HL-60 (cell line): ENCODE measurements at regions not wholly inside any gene's neighbourhood (a gene's known extent, or its start where the extent isn't known, plus 50 kb on each side); places are given as distances from the start of the nearest gene placed in this dataset.

ENCODE experiments used
- GABPA ChIP-seq: IDR thresholded peaks from 2 replicates; pipeline ENCODE4 v1.6.1; 2012; ENCODE audit warnings: low read depth
- POLR2AphosphoS5 ChIP-seq: IDR thresholded peaks from 2 replicates; pipeline ENCODE4 v1.6.1; 2012; ENCODE audit warnings: low read depth
- TF ChIP-seq, protein P1 (sequence below): IDR thresholded peaks from one replicate; pipeline ENCODE4 v1.5.1; 2011; ENCODE audit warnings: low read length, control low read depth, inconsistent platforms; ENCODE audit not compliant: insufficient read depth
- TF ChIP-seq, protein P2 (sequence below): IDR thresholded peaks from 2 replicates; pipeline ENCODE4 v1.6.1; 2012; ENCODE audit warnings: low read depth; ENCODE audit not compliant: insufficient replicate concordance

DNA sequence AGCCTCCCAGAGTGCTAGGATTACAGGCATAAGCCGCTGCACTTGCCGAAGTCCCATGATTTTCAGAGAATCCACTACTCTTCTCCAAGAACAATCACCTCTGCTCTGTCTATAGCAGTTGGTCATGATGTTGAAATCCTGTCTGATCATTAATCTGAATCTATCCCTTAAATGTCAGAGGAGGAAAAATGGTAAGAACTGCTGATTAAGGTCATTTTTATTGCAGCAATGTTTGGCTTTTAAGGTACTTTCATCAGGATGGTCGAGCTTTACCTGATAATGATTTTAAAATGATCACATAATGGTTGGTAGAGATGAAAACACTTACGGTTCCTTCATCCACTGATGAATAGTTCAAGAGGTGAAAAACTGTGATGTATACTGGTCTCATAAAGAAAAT, 968.6 kb downstream of the TLE4 start:
- TF ChIP-seq, protein P1, sequence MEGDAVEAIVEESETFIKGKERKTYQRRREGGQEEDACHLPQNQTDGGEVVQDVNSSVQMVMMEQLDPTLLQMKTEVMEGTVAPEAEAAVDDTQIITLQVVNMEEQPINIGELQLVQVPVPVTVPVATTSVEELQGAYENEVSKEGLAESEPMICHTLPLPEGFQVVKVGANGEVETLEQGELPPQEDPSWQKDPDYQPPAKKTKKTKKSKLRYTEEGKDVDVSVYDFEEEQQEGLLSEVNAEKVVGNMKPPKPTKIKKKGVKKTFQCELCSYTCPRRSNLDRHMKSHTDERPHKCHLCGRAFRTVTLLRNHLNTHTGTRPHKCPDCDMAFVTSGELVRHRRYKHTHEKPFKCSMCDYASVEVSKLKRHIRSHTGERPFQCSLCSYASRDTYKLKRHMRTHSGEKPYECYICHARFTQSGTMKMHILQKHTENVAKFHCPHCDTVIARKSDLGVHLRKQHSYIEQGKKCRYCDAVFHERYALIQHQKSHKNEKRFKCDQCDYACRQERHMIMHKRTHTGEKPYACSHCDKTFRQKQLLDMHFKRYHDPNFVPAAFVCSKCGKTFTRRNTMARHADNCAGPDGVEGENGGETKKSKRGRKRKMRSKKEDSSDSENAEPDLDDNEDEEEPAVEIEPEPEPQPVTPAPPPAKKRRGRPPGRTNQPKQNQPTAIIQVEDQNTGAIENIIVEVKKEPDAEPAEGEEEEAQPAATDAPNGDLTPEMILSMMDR: no peak
- TF ChIP-seq POLR2AphosphoS5: no peak
- no peak for TF ChIP-seq GABPA
- TF ChIP-seq, protein P2, sequence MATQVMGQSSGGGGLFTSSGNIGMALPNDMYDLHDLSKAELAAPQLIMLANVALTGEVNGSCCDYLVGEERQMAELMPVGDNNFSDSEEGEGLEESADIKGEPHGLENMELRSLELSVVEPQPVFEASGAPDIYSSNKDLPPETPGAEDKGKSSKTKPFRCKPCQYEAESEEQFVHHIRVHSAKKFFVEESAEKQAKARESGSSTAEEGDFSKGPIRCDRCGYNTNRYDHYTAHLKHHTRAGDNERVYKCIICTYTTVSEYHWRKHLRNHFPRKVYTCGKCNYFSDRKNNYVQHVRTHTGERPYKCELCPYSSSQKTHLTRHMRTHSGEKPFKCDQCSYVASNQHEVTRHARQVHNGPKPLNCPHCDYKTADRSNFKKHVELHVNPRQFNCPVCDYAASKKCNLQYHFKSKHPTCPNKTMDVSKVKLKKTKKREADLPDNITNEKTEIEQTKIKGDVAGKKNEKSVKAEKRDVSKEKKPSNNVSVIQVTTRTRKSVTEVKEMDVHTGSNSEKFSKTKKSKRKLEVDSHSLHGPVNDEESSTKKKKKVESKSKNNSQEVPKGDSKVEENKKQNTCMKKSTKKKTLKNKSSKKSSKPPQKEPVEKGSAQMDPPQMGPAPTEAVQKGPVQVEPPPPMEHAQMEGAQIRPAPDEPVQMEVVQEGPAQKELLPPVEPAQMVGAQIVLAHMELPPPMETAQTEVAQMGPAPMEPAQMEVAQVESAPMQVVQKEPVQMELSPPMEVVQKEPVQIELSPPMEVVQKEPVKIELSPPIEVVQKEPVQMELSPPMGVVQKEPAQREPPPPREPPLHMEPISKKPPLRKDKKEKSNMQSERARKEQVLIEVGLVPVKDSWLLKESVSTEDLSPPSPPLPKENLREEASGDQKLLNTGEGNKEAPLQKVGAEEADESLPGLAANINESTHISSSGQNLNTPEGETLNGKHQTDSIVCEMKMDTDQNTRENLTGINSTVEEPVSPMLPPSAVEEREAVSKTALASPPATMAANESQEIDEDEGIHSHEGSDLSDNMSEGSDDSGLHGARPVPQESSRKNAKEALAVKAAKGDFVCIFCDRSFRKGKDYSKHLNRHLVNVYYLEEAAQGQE: no peak
